ENCODE measurements at regions not wholly inside any gene's neighbourhood (a gene's known extent, or its start where the extent isn't known, plus 50 kb on each side); places are given as distances from the start of the nearest gene placed in this dataset.

DNA sequence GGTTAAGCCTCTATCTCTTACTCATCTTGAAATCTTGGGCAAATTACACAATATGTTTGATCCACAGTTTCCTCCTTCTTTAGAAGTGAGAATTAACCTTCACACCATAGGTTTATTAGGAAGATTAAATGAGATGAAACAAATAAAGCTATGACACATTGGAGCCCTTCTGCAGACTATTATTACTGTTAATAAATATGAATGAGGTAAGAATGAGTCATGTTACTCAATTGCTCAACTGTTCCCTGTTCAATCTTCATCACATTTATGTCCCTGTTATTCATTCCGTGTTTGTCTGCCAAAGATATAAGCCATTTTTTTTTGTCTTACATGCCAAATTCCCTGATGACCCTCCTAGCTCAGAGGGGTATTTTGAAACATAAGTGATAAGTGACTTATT is 52.1 kb upstream of the PAPPA start:
- DNase-seq (ENCODE audit: extremely low spot score), result no peak
- ChIA-PET CTCF (no interaction called here), POLR2A (no interaction called here)
- no peak for TF ChIP-seq CTBP1 (IDR thresholded peaks at IDR 0.05; ENCODE audit: borderline replicate concordance)
- TF ChIP-seq FOXM1 (IDR thresholded peaks at IDR 0.05; ENCODE audit: borderline replicate concordance), result no peak
- no peak for TF ChIP-seq BHLHE40 (IDR thresholded peaks at IDR 0.05; ENCODE audit: borderline replicate concordance)
- no peak for TF ChIP-seq FOXA1 (IDR thresholded peaks at IDR 0.05)
- no peak for TF ChIP-seq FOXK2 (IDR thresholded peaks at IDR 0.05)
- no peak for TF ChIP-seq LEF1 (IDR thresholded peaks at IDR 0.05; ENCODE audit: borderline replicate concordance)
- TF ChIP-seq HDGF (IDR thresholded peaks at IDR 0.05; ENCODE audit: borderline replicate concordance), result no peak
- no peak for TF ChIP-seq ZNF384 (IDR thresholded peaks at IDR 0.05)
- no peak for TF ChIP-seq ARNT (IDR thresholded peaks at IDR 0.05)
- TF ChIP-seq, protein P1, sequence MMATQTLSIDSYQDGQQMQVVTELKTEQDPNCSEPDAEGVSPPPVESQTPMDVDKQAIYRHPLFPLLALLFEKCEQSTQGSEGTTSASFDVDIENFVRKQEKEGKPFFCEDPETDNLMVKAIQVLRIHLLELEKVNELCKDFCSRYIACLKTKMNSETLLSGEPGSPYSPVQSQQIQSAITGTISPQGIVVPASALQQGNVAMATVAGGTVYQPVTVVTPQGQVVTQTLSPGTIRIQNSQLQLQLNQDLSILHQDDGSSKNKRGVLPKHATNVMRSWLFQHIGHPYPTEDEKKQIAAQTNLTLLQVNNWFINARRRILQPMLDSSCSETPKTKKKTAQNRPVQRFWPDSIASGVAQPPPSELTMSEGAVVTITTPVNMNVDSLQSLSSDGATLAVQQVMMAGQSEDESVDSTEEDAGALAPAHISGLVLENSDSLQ (IDR thresholded peaks at IDR 0.05), result no peak
- TF ChIP-seq TARDBP (IDR thresholded peaks at IDR 0.05), result no peak
- TF ChIP-seq ELF4 (IDR thresholded peaks at IDR 0.05), result no peak
- TF ChIP-seq SUZ12 (IDR thresholded peaks at IDR 0.05), result no peak
- TF ChIP-seq NFRKB (IDR thresholded peaks at IDR 0.05), result no peak

DNA sequence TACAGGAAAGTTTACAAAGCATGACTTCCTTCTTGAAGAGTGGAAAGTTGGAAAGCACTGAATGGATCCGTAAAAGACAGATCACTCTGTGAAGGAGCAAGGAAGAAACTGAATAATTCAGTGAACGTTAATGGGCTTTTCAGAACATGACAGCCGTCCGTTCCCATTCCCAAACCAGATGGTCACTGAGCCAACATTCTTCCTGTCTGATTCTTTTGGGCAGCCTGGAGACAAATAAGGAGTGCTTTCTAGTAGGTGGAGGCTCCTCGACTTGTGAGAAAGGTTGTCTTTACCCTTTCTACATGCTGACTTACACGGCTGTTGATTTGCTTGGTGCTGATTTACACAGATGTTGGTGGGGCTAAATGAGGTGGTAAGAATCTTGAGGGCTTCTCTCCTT is 51.0 kb upstream of the PAPPA start:
- CTCF ChIA-PET, result no interaction called here
- POLR2A ChIA-PET, result no interaction called here
- no peak for DNase-seq (ENCODE audit: extremely low spot score)
- no peak for TF ChIP-seq LEF1 (IDR thresholded peaks at IDR 0.05; ENCODE audit: borderline replicate concordance)
- no peak for TF ChIP-seq CTBP1 (IDR thresholded peaks at IDR 0.05; ENCODE audit: borderline replicate concordance)
- no peak for TF ChIP-seq SP1 (IDR thresholded peaks at IDR 0.05)
- TF ChIP-seq TARDBP (IDR thresholded peaks at IDR 0.05), result no peak
- TF ChIP-seq ZNF384 (IDR thresholded peaks at IDR 0.05), result no peak
- TF ChIP-seq ELF4 (IDR thresholded peaks at IDR 0.05), result no peak
- no peak for TF ChIP-seq HDGF (IDR thresholded peaks at IDR 0.05; ENCODE audit: borderline replicate concordance)
- no peak for TF ChIP-seq BHLHE40 (IDR thresholded peaks at IDR 0.05; ENCODE audit: borderline replicate concordance)
- TF ChIP-seq, protein P1 (IDR thresholded peaks at IDR 0.05), result no peak
- no peak for TF ChIP-seq NFRKB (IDR thresholded peaks at IDR 0.05)
- TF ChIP-seq FOXM1 (IDR thresholded peaks at IDR 0.05; ENCODE audit: borderline replicate concordance), result no peak

All from HEK293T (cell line).